Fibroblast of the conjunctiva (primary cell): ENCODE measurements at regions not wholly inside any gene's neighbourhood (a gene's known extent, or its start where the extent isn't known, plus 50 kb on each side); places are given as distances from the start of the nearest gene placed in this dataset.
"Not testable (repeated sequence)": the region's sequence is repeated elsewhere in the genome, so short reads cannot be mapped to it uniquely, and the experiment has no call there.

Experiments
- DNase-seq: peaks from one replicate; pipeline ENCODE4 v3.0.0-alpha.2; 2010; ENCODE audit warnings: low read depth

DNA sequence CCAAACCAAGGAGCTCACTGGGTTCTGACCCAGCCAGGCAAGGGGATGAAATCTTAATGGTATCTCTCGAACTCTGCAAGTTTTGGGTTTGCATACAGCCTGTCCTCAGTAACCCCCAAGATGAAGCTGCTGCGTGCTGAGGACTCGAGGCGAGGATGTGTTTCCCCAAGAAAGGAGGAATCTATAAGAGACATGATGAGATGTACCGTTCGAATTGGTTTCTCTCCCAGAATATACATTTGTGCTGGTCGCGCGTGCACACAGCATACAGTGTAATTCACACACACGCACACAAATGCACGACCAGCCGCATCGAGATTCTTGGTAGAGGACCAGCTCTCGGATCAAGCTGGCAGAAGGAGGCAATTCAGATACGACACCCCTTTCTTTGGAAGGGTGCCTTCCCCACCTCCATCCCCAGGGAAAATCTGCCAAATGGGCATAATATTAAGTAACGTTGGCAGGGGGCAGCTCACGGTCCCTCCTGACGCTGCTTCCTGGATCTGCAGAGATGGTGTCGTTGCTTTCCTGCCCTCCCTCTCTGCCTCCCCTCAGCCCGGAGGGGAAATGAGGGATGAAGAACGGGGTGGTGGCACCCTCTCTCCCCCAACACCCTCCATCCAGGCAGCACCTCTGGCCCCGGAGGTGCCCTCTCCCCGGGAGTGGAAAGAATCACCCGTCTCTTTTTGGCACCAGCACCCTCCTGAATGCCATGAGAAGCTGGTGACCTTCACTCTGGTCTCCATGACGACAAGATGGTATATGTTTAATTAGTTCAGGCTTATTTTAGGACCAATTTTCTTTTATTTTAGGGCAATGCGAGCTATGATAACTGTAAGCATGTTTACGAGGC, 310.2 kb downstream of the ZNF536 start:
- DNase-seq = no peak

DNA sequence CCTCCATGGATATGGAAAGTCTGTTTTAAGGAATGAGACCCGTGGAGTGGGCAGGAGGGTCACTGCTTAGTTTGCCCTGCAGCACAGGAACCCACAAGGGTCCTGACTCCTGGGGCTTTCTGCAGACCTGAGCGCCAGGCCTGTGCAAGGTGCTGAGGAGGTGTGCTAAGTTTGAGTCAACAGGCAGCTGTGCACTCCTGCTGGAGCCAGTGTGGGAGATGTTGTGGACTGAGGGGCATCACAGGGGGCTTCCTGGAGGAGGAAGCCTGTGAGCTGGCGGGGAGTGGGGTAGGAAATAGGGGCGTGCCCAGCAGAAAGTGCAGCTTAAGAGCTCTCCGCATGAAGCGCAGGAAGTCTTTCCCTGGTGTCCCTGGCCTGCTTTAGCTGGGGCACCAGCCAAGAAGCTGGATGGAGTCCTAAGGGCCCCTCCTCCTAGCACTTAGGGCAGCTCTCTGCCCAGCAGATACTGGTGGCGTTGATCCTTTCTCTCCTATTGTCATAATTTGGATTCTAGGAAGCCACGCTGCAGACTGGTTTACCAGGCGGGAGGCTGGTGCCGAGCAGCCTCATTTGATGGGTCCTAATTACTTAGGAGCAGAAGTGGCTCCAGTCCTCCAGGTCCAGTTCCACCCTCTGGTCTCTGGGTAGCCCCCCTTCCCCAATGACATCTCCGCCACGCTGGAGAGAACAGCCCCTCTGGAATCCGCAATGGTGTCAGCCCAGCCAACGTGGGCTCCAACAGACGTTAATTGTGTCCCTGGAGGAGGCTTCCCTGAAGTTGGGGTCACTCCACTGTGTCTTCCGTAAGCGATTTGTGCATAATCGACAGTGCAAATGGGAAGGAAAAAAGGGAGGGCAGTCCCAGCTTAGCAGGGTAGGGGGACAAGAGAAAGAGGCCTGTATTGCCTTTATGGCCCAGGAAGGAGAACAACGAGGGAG, 309.2 kb downstream of the ZNF536 start:
- DNase-seq = no peak

DNA sequence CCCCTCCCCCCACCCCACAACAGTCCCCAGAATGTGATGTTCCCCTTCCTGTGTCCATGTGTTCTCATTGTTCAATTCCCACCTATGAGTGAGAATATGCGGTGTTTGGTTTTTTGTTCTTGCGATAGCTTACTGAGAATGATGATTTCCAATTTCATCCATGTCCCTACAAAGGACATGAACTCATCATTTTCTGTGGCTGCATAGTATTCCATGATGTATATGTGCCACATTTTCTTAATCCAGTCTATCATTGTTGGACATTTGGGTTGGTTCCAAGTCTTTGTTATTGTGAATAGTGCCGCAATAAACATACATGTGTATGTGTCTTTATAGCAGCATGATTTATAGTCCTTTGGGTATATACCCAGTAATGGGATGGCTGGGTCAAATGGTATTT, 308.2 kb downstream of the ZNF536 start:
- not testable (repeated sequence) for DNase-seq

DNA sequence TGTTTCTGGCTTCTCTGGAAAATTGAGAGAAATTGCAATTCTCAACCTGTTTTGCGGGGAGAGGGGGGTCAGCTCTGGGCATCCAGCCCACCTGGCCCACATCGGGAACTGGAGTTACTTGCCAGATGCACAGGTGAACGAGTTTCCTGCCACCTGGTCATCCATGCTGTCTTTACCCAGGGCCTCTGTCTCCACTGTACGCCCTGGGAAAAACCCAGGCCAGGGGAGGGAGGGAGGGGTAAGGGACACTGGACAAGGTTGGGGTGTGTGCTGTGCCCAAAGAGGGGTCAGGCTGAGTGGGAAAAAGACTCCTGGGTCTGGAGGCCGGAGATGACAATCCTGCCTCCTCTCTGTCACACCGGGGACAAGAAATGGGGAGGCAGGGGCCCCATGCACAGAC, 307.6 kb downstream of the ZNF536 start:
- DNase-seq = no peak

DNA sequence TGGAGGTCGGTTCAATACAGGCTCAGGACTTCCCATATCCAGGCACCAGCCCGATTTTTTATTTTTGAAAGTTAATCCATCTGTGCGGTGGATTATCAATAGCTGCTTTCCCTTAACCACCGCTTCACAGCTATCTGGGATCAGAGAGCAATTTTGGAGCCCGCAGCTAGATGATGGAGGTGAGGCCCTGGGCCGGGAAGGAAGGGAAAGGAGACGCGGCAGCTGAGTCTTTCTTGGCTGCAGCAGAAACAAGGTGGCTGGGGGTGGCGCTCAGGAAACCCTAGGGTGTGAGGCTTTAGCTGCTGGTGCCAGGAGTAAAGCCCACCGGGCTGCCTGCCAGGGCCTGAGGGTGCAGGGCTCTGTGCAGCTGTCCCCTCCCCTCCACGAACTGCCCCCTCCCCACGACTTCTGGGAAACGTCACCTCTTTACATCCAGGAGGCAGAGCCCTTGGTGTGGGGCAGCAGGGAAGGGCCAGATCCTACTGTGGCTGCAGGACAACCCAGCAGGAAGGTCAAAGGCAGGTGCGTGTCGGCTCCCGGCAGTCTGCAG, 307.0 kb downstream of the ZNF536 start:
- no peak for DNase-seq

DNA sequence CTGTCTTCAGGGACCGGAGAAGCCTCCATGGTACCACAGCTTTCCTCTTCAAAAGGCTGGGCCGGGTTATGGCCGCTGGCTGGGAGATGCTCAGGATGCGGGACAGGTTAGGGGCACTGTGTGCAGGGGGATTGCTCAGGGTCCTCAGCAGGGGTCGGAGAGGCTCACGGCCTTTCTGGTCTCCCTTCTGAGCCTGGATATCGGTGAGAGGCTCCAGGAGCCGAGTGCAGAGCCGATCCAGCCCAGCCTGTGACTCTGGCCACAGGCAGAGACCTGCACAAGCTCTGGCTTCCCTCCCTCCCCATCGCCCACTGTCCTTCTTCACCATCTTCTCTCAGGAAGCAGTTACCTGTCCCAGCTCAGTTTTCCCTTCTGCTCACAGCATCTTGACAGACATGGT, 306.0 kb downstream of the ZNF536 start:
- DNase-seq = no peak

DNA sequence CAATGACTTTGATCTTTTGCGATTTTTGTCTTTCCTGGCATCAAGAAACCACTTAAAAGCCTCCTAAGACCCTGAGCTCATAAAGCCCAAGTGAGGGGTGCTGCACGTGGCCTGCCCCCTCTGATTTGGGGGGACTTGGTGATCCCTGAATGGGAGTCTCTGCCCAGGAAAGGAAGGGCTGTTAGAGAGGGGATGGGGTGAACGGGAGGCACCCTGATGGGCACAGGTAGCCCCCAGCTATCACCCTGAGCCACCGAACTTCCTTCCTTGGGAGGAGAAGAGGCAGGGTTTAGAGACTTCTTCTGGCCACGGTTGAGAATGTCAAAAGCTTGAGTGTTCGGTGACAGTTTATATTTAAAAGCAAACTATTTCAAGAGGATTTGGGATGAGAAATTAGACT, 305.5 kb downstream of the ZNF536 start:
- no peak for DNase-seq

DNA sequence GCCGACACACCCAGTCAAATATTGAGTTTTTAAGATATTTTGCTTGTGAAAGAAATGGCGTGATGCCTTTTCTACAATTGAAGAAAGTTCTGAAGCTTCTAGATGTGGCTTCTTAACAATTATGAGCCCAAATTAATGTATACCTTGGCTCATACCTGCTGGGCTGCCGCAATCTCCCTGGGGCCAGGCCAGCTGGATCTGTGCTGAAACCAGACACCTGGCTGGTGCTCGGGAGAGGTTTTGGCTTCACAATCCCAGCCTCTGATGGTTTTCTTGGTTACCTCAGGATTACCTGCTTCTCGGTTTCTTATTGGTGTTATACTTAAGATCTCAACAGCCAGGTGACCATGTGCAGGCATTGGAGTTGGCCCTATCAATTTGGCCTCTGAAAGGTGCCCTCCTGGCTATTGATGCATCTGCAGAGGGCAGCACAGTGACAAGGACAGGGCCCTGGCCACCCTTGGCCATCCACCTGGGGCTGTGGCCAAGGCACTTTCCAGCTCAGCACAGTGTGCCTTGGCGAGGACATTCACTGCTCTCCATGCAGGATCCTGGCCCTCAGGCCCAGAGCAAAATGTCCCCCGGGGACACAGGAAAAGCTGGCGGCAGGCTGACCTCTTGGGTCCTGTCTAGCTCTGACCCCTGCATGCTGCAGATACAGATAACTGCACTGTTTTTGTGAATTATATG, 305.0 kb downstream of the ZNF536 start:
- no peak for DNase-seq

DNA sequence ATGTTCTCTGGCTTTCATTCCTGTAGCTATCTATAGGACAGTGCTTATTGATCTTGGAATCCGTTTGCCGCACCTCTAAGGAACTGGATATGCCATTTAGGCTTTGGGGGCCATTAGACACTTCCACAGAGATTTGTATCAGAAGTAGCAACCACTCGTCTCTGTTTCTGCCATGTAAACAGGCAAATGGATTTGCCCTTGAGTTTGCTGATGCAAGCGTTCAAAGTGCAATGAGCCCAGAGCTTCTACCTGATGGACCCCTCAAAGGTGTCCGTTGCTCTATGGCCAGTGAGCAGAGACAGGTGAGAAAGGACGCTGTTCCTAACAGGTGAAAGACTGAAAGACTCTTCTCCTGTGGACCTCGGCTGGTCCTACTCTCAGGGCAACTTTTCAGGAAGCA, 302.9 kb downstream of the ZNF536 start:
- DNase-seq = no peak

DNA sequence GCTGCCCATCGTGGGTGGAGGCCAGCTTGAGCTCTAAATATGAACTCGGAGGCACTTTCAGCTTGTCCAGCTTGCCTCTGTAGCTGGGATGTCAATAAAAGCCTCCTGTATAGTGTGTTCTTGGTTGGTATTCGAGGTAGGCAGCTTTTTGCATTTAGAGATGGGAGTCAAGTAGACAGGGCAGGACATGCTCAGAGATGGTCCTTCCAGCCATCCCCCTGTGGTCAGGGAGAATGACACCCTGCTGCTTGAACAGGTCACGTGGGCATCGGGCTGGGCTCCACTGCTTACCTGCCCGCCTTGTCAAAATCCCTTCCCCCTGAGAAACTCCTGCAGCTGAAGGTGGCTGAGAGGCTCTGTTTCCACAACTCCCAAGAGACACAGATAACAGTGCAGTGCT, 302.5 kb downstream of the ZNF536 start:
- DNase-seq = no peak

DNA sequence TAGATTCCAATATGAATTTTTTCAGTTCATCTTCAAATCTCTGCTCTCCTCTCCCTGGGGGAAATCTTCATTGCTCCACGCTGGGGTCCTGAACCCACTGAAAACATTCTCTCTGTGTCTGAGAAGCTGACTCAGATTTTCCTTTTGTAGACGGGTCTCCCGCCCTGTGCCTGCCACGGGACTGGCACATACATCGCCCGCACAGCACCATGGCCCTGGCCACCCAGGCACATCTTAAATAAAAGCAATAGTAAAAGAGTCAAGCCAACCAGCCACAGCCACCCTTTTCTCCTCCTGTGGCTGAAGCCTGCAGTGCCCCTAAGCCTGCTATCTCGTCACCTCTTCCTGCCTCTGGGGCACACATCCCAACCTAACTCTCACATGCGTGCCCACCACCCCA, 301.2 kb downstream of the ZNF536 start:
- DNase-seq = no peak

DNA sequence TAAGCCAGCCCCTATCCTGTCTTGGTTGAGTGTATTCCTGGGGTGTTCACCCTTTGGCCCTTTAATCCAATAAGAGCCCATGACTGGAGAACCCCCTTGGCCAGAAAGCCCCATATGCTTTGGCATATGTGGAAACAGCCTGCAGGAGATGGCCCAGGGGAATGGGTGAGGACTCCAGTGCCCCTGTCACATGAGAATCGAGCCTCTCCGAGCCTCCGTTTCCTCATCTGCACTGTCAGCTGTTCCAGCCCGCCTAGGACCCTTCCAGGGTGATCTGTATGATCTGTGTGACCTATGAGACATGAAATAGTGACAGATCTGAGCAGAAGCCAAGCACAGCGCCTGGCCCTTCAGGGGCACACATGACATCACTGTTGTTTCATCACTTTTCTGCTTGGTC, 300.7 kb downstream of the ZNF536 start:
- no peak for DNase-seq

DNA sequence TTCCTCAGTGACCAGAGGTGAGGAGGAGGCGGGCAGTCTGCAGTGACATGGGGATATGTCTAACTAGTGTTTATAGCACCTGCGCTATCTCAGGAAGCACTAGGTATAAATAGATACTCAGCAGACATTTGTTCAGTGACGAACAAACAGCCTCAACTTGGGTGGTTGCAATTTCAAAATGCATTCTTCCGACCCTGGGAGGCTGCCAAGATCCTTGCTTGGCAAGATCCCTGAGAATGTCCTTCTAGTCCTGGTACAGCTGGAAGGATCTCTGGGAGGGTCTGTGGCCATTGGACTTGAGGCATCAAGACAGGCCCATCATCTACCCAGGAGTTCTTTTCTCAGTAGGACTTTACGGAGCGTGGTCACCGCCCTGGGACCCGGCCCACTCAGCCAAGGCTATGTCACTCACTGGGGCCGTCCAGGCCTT, 299.5 kb downstream of the ZNF536 start:
- no peak for DNase-seq

DNA sequence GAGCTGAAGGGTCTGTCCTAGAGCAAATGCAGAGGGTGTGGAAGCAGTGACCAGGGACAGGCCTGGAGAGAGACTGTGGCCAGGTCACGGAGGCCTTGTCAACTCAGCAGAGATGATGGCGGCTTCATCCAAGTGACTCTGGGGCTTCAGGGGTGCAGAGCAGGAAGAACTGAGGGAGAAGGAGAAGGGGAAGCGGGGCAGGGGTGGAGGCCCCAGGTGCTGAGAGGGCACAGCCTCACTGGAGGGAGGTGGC, 299.1 kb downstream of the ZNF536 start:
- no peak for DNase-seq

DNA sequence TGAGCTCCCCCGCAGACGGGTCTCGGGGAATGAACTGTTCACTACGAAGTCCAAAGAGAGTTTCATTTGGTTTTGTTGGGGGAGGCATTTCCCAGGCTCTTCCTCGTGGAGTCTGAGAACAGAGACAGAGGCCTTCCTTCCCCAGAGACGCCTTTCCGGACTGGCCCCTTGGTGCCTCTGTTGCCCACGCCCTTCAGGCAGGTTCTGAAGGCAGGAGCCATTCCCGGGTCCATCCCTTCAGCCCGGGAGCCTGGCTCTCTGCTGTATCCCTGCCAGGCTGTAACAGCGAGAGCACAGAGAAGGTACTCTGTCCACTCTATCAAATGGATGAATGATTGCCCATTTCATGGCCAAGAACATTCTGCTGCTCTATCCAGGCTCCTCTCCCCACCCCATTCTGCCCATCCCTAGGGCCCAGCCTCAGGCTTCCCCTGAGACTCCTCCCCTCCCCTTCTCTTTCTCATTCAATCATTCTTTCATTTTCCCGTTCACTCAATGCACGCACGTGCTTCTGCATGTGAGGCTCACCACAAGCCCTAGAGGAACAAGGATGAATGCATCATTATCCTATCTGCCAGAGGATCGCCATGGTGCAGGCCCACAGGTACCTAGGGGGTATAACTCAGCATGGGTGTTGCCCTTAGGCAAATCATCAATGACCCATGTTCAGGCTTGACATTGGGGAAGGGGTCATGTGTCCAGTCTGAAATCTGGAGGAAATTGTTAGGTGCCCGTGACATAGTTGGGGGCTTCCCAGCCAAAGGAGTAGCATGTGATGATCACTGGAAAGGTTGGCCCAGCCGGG, 298.6 kb downstream of the ZNF536 start:
- DNase-seq = no peak

DNA sequence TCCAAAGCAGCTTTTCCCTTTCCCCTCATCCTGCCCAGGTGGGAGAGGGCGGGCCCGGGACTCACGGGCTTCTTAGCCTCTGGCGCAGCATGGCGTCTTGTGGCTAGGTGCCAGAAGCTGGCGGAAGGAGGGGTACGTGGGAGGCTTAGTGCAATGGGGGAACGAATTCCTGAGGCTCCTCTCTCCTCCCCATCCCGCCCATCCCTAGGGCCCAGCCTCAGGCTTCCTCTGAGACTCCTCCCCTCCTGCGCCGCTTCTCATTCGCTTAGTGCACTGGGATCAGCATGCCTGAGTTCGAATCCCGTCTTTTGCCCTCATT, 297.8 kb downstream of the ZNF536 start:
- DNase-seq = no peak

DNA sequence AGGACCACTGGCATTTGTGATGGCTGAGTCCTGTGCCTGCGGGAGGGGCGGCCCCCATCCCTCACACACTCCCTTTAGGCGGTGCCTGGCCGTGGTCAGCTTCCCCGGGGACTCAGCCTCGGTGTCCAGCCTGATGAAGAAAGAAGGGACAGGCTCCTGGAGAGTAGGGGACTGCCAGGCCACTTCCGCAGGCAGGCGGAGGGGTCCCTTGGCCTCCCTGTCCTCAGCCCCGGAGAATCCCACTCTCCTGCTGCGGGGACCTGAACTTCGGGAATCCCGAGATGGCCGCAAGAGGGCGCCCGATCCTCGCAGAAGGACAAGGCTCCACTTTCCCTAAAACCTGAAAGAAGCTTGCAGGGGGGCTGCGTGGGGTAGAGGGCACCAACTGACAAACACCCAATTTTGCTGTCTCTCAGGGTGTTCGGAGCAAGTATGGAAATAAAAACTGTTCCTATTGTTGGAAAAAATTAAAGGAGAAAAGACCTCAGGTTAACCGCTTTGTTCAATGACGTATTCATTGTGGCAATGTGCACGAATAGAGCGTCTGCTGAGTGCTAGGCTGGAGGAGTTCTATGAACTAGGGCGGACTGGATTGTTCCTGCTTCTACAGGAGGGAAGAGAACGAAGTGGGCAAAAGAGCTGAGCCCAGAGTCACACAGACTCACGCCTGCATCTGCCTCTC, 297.3 kb downstream of the ZNF536 start:
- DNase-seq = no peak

DNA sequence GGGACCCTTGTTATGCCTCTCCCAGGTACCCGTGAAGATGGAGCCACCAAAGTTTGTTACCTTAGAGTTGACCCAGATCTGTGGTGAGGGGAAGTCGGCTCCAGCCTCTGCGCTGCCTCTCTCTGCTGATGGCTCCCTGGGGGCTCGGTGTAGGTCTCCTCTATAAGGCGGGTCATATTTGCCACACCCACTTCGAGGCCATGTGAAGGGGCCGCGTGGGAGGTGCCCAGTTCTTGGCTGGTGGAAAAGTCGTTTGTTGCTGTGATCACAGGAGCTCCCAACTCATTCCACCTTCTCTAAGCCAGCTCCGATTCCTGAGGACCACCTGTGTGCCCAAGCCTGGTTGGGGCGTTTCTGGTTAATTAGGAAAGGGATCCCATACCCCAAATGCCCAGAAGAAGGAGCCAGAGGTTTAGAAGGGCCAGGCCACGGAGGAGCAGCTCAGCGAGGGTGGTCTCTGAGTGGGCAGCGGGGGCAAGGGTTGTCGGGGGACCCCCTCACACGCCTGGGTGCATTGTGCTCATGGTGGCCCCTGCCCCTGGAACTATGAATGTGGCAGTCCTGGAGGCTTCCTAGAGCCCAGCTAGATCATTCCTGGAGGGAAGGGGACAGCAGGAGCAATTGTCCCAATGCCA, 296.5 kb downstream of the ZNF536 start:
- no peak for DNase-seq

DNA sequence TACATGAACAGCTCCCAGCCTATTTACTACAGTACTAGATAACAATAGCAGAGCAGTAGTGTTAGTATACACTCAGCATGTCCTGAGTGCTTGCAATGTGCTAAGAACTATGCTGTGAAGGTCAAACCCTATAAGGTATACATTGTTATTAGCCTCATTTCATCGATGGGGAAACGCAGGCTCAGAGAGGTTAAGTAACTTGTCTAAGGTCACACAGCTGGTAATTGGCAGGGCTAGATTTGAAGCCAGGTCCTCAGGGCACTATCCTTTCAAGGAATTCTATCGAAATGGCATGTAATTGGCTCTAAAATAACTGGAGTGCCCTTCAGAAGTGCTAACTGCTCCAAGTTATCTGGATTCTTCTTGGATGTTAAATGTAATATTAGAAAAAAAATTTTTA, 295.6 kb downstream of the ZNF536 start:
- no peak for DNase-seq

DNA sequence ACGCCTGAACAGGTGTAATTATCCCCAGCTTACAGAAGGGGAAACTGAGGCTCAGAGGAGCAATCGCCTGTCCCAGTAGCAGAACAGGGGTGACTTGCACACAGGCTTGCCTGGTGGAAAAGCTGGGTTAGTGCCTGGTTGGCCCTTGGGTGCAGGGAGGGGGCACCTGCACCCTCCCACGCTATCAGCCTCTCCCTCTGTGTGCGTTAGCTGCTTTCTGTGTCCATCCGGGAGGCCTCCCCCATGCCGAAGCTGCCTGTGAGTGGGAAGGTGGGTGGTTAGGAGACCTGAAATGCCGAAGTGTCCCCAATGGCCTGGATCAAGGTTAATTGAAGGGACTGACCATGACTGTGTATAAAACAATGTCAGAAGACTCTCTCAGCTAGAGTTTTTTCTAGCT, 295.0 kb downstream of the ZNF536 start:
- no peak for DNase-seq

DNA sequence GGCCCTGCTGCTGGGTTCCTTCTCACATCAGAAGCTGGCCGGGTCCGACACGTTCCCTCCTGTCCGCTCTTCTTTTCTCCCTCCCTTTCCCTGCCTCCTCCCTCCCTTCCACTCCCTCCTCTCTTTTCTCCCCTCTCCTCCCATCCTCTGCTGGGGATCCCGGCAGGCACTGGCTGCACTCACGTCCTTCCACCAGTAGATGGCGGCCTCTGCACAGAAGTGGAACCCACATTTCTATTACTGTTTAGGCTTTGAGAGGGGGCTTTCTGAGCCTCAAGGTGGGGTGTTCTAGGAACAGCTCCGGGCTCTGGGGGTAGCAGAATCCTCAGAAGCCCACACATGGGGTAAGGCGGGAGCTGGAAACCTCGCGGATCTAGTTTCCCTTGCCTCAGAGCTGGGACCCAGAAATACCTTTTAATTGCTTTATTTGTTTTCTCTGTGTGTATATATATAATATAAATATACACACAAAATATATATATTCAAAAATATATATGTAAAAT, 294.2 kb downstream of the ZNF536 start:
- DNase-seq = no peak
